H1 (cell line): ENCODE measurements at regions not wholly inside any gene's neighbourhood (a gene's known extent, or its start where the extent isn't known, plus 50 kb on each side); places are given as distances from the start of the nearest gene placed in this dataset.

Experiments
- CTCF ChIA-PET: fragments of 300-600 bp; sonication (Branson Sonifier 250); formaldehyde crosslinking; loops from one replicate; lab custom pipeline; 2021; ENCODE audit not compliant: partially characterized antibody; lab: Charles Lee
- POLR2A ChIA-PET: fragments of 300-600 bp; sonication (Branson Sonifier 250); formaldehyde crosslinking; loops from one replicate; lab custom pipeline; 2021; ENCODE audit warnings: inconsistent platforms; ENCODE audit not compliant: partially characterized antibody; lab: Charles Lee
- DNase-seq, 2 experiments: peaks; one replicate each; pipeline versions ENCODE4 v3.0.0 to v3.0.0-alpha.2; 2010 to 2022; ENCODE audit warnings: low spot score in 2 of 2, low read depth in 1 of 2, mixed read lengths in 1 of 2
- FAIRE-seq: peaks from 2 replicates; lab custom pipeline; 2011; peaks lifted over from hg19 to GRCh38; lab: Jason Lieb, UNC
- H2AFZ ChIP-seq: 2 replicates; pipeline ENCODE4 v1.8.1; 2012; ENCODE audit warnings: low read length, inconsistent platforms
- H2AK5ac ChIP-seq: 2 replicates; pipeline ENCODE4 v1.6.1; 2013; ENCODE audit warnings: low read depth, low read length
- H2BK120ac ChIP-seq: replicated peaks from 2 replicates; pipeline ENCODE3; 2013; ENCODE audit warnings: low read depth, low read length, inconsistent platforms
- H2BK12ac ChIP-seq: 2 replicates; pipeline ENCODE4 v1.6.1; 2013; ENCODE audit warnings: low read depth, low read length
- H2BK15ac ChIP-seq: 2 replicates; pipeline ENCODE4 v1.6.1; 2013; ENCODE audit warnings: low read length
- H2BK20ac ChIP-seq: 2 replicates; pipeline ENCODE4 v1.6.1; 2013; ENCODE audit warnings: low read length
- H2BK5ac ChIP-seq: 2 replicates; pipeline ENCODE4 v1.6.1; 2013; ENCODE audit warnings: low read depth, low read length
- H3K14ac ChIP-seq: 2 replicates; pipeline ENCODE4 v1.6.1; 2013; ENCODE audit warnings: inconsistent platforms; ENCODE audit not compliant: insufficient read length
- H3K18ac ChIP-seq: 2 replicates; pipeline ENCODE4 v1.6.1; 2013; ENCODE audit warnings: low read length; ENCODE audit errors: extremely low read depth
- H3K23ac ChIP-seq: 2 replicates; pipeline ENCODE4 v1.6.1; 2013; ENCODE audit warnings: inconsistent platforms; ENCODE audit not compliant: insufficient read length
- H3K23me2 ChIP-seq: 2 replicates; pipeline ENCODE4 v1.6.1; 2013; ENCODE audit warnings: low read depth, low read length
- H3K27ac ChIP-seq: 2 replicates; pipeline ENCODE4 v1.6.1; 2011; ENCODE audit warnings: low read depth, low read length, inconsistent platforms
- H3K27me3 ChIP-seq, 4 experiments: replicated peaks in 1 of 4; 1 replicate in 1 of 4; 2 replicates in 3 of 4; pipeline versions ENCODE4 v1.6.1 to v1.8.1; 2011 to 2013; ENCODE audit warnings: low read length in 3 of 4, mild to moderate bottlenecking in 3 of 4, inconsistent platforms in 2 of 4, mixed read lengths in 2 of 4, moderate library complexity in 1 of 4; ENCODE audit not compliant: control insufficient read depth in 3 of 4, insufficient read depth in 3 of 4; ENCODE audit errors: extremely low read depth in 1 of 4
- H3K36me3 ChIP-seq, 4 experiments: 2 replicates each; pipeline versions ENCODE4 v1.6.1 to v1.8.1; 2011 to 2013; ENCODE audit warnings: mild to moderate bottlenecking in 4 of 4, low read length in 3 of 4, moderate library complexity in 2 of 4, control low read depth in 1 of 4, inconsistent platforms in 1 of 4; ENCODE audit not compliant: insufficient read depth in 4 of 4, control insufficient read depth in 2 of 4
- H3K4ac ChIP-seq: replicated peaks from 2 replicates; pipeline ENCODE3; 2013; ENCODE audit warnings: low read length, low read depth, mixed read lengths, inconsistent platforms; ENCODE audit not compliant: insufficient read length
- H3K4me1 ChIP-seq, 4 experiments: replicated peaks in 1 of 4; 1 replicate in 1 of 4; 2 replicates in 3 of 4; pipeline versions ENCODE4 v1.6.1 to v1.8.1; 2011 to 2013; ENCODE audit warnings: low read length in 3 of 4, inconsistent platforms in 2 of 4, mixed read lengths in 1 of 4; ENCODE audit not compliant: insufficient read depth in 4 of 4, control insufficient read depth in 3 of 4
- H3K4me2 ChIP-seq, 2 experiments: 2 replicates each; pipeline versions ENCODE4 v1.6.1 to v1.8.1; 2011 to 2013; ENCODE audit warnings: low read depth in 2 of 2, low read length in 2 of 2, control low read depth in 1 of 2, inconsistent platforms in 1 of 2, mild to moderate bottlenecking in 1 of 2; ENCODE audit not compliant: insufficient read depth in 1 of 2
- H3K4me3 ChIP-seq, 4 experiments: fragments of 200-600, 300-600 bp in 1 of 4; sonication (generic), shearing (Covaris generic), sonication (Bioruptor Twin) in 1 of 4; 2 replicates each; pipeline versions ENCODE4 v1.5.1 to v1.8.1; 2011 to 2016; ENCODE audit warnings: low read length in 4 of 4, low read depth in 3 of 4, control low read depth in 2 of 4, inconsistent platforms in 2 of 4, mild to moderate bottlenecking in 2 of 4, mixed read lengths in 1 of 4, moderate library complexity in 1 of 4; ENCODE audit not compliant: insufficient read depth in 2 of 4; ENCODE audit errors: extremely low read depth in 1 of 4
- H3K56ac ChIP-seq: replicated peaks from 2 replicates; pipeline ENCODE3; 2013; ENCODE audit warnings: low read depth, mild to moderate bottlenecking, mixed read lengths, low read length, inconsistent platforms; ENCODE audit not compliant: insufficient read length
- H3K79me1 ChIP-seq: 2 replicates; pipeline ENCODE4 v1.6.1; 2013; ENCODE audit warnings: low read depth, low read length, control low read depth
- H3K79me2 ChIP-seq, 2 experiments: 2 replicates each; pipeline versions ENCODE4 v1.6.1 to v1.8.1; 2012 to 2013; ENCODE audit warnings: low read length in 2 of 2, mild to moderate bottlenecking in 2 of 2, inconsistent platforms in 1 of 2; ENCODE audit not compliant: insufficient read depth in 2 of 2, control insufficient read depth in 1 of 2
- H3K9ac ChIP-seq, 4 experiments: replicated peaks in 1 of 4; 1 replicate in 1 of 4; 2 replicates in 3 of 4; pipeline versions ENCODE4 v1.6.1 to v1.8.1; 2011 to 2013; ENCODE audit warnings: low read depth in 3 of 4, low read length in 3 of 4, control low read depth in 2 of 4, mild to moderate bottlenecking in 2 of 4, moderate library complexity in 2 of 4, inconsistent platforms in 1 of 4; ENCODE audit errors: extremely low read depth in 1 of 4
- H3K9me3 ChIP-seq, 2 experiments: 2 replicates each; pipeline versions ENCODE4 v1.6.1 to v1.8.1; 2012 to 2013; ENCODE audit warnings: mild to moderate bottlenecking in 2 of 2, moderate library complexity in 2 of 2, control low read depth in 1 of 2, inconsistent platforms in 1 of 2, low read depth in 1 of 2, low read length in 1 of 2, mixed read lengths in 1 of 2; ENCODE audit not compliant: insufficient read depth in 2 of 2
- H4K20me1 ChIP-seq, 2 experiments: replicated peaks in 1 of 2; 2 replicates each; pipeline versions ENCODE3 to v1.8.1; 2011 to 2013; ENCODE audit warnings: inconsistent platforms in 2 of 2, low read length in 2 of 2, mild to moderate bottlenecking in 1 of 2; ENCODE audit not compliant: insufficient read depth in 2 of 2, control insufficient read depth in 1 of 2
- H4K5ac ChIP-seq: 2 replicates; pipeline ENCODE4 v1.6.1; 2013; ENCODE audit warnings: low read length, low read depth, mixed read lengths, inconsistent platforms; ENCODE audit not compliant: insufficient read length
- H4K8ac ChIP-seq: 2 replicates; pipeline ENCODE4 v1.8.0; 2013; ENCODE audit warnings: mild to moderate bottlenecking, moderate library complexity, low read length, inconsistent platforms; ENCODE audit not compliant: insufficient read depth; ENCODE audit errors: extremely low read depth
- H4K91ac ChIP-seq: replicated peaks from 2 replicates; pipeline ENCODE3; 2013; ENCODE audit warnings: low read length, mixed read lengths, inconsistent platforms; ENCODE audit not compliant: insufficient read length
- BACH1 ChIP-seq: IDR thresholded peaks from 2 replicates; pipeline ENCODE4 v1.6.1; 2012; ENCODE audit warnings: low read length, improper control_type of control experiment
- CHD1 ChIP-seq: IDR thresholded peaks from 2 replicates; pipeline ENCODE4 v1.6.1; 2012; ENCODE audit warnings: low read depth, low read length, improper control_type of control experiment
- CHD2 ChIP-seq: IDR thresholded peaks from 2 replicates; pipeline ENCODE4 v1.6.1; 2012; ENCODE audit warnings: low read length, improper control_type of control experiment
- CTBP2 ChIP-seq: IDR thresholded peaks from 2 replicates; pipeline ENCODE4 v1.7.0; 2011; ENCODE audit warnings: borderline replicate concordance, mild to moderate bottlenecking, moderate library complexity, mixed read lengths, low read length; ENCODE audit not compliant: insufficient read depth, insufficient read length
- CTCF ChIP-seq, 3 experiments: IDR thresholded peaks; 1 replicate in 2 of 3; 2 replicates in 1 of 3; pipeline versions ENCODE4 v1.5.1 to v1.6.1; 2011; ENCODE audit warnings: low read length in 3 of 3, mild to moderate bottlenecking in 3 of 3, inconsistent platforms in 2 of 3, low read depth in 1 of 3, moderate library complexity in 1 of 3; ENCODE audit not compliant: insufficient read depth in 1 of 3; ENCODE audit errors: control extremely low read depth in 1 of 3
- GABPA ChIP-seq: IDR thresholded peaks from 2 replicates; pipeline ENCODE4 v1.6.1; 2011; ENCODE audit warnings: mild to moderate bottlenecking, low read length, moderate library complexity, borderline replicate concordance; ENCODE audit not compliant: insufficient read depth
- HDAC6 ChIP-seq: IDR thresholded peaks from one replicate; pipeline ENCODE4 v1.7.1; 2012; ENCODE audit warnings: low read depth, mild to moderate bottlenecking, inconsistent platforms, low read length, moderate library complexity
- JUN ChIP-seq: IDR thresholded peaks from 2 replicates; pipeline ENCODE4 v1.6.1; 2011; ENCODE audit warnings: low read depth, mild to moderate bottlenecking, improper control_type of control experiment, low read length
- JUND ChIP-seq: IDR thresholded peaks from 2 replicates; pipeline ENCODE4 v1.6.1; 2011; ENCODE audit warnings: mild to moderate bottlenecking, improper control_type of control experiment, low read length
- MAFK ChIP-seq: IDR thresholded peaks from 2 replicates; pipeline ENCODE4 v1.6.1; 2012; ENCODE audit warnings: low read depth, mild to moderate bottlenecking, improper control_type of control experiment, low read length
- RBBP5 ChIP-seq: IDR thresholded peaks from 2 replicates; pipeline ENCODE4 v1.7.1; 2012; ENCODE audit warnings: low read depth, mild to moderate bottlenecking, inconsistent platforms, low read length, moderate library complexity, borderline replicate concordance
- SIX5 ChIP-seq: IDR thresholded peaks from 2 replicates; pipeline ENCODE4 v1.6.1; 2011; ENCODE audit warnings: mild to moderate bottlenecking, low read depth, low read length
- SP1 ChIP-seq: IDR thresholded peaks from 2 replicates; pipeline ENCODE4 v1.6.1; 2011; ENCODE audit warnings: low read depth, low read length
- WGBS, 2 experiments: shearing (Covaris generic) in 1 of 2; methylation state at CpG; one replicate each; pipeline versions ENCODE4 v1.1.6 to v1.1.7; 2013 to 2015; ENCODE audit warnings: low lambda C conversion rate in 2 of 2, mixed read lengths in 2 of 2, inconsistent platforms in 1 of 2, low coverage in 1 of 2, missing lambda C conversion rate in 1 of 2; ENCODE audit not compliant: insufficient replicate concordance in 2 of 2, insufficient coverage in 1 of 2, insufficient read length in 1 of 2; ENCODE audit errors: extremely low coverage in 1 of 2, missing lambda C conversion rate in 1 of 2; 5-methylcytosine and 5-hydroxymethylcytosine counted together

GRCh38 chr3:43917361-43917760 lies 226.6 kb downstream of the ABHD5 start:
- Histone ChIP-seq H3K36me3 (no peaks in the 10 kb centered on the region), H3K4me1 (peaks cover 0 to 5% (median 2%) of the 10 kb centered on the region in 4 experiments; a peak in 2 of 7 replicates), H3K18ac (no peak overlapping the region), H3K56ac (no peak overlapping the region), H2BK12ac (no peak overlapping the region), H4K8ac (no peak overlapping the region), H2BK5ac (no peak overlapping the region), H2BK20ac (no peak overlapping the region), H3K4me2 (no peak overlapping the region), H4K5ac (no peak overlapping the region), H2BK120ac (no peak overlapping the region), H2BK15ac (no peak overlapping the region), H3K23me2 (no peaks in the 10 kb centered on the region), H4K91ac (no peak overlapping the region), H3K27ac (no peak overlapping the region), H3K4me3 (no peak overlapping the region), H3K79me2 (no peaks in the 10 kb centered on the region), H3K79me1 (no peaks in the 10 kb centered on the region; the same call in 1 of the 2 replicates), H3K14ac (no peak overlapping the region), H3K4ac (no peak overlapping the region), H3K23ac (no peak overlapping the region), H2AFZ (no peak overlapping the region), H3K9ac (no peak overlapping the region), H3K27me3 (peaks cover 0 to 2% (median 0%) of the 10 kb centered on the region in 4 experiments; a peak in 1 of 7 replicates), H2AK5ac (no peak overlapping the region), H4K20me1 (no peaks in the 10 kb centered on the region), H3K9me3 (no peaks in the 10 kb centered on the region)
- ChIA-PET POLR2A (no interaction called here), CTCF (interaction anchor here (0.7 to 0.9 kb wide), 2 partner anchors 10 to 39 kb away, joined by 3 read pairs; no protein-coding TSS in a partner anchor)
- DNase-seq: no peak
- FAIRE-seq: no peak
- WGBS, 2 experiments: 98% methylated on average over 3 of the region's 3 CpGs; no CpG with 5 or more reads in 1 of the 2 experiments
- TF ChIP-seq JUND (no peak), BACH1 (no peak), SIX5 (no peak), CHD2 (no peak), MAFK (no peak), RBBP5 (no peak), SP1 (no peak), CHD1 (no peak), CTBP2 (no peak), JUN (no peak), CTCF (IDR thresholded peaks at IDR 0.05; ENCODE audit: control extremely low read depth in 1 of 3, insufficient read depth in 1 of 3, low read depth in 1 of 3, low read length in 3 of 3) (no peak), GABPA (no peak), HDAC6 (no peak)
